Esophagus squamous epithelium (tissue), 4 donors: ENCODE measurements at regions not wholly inside any gene's neighbourhood (a gene's known extent, or its start where the extent isn't known, plus 50 kb on each side); places are given as distances from the start of the nearest gene placed in this dataset.

ENCODE experiments used
- CTCF ChIP-seq, 6 experiments: fragments of 450-650 bp in 4 of 6; fragments of 200-600 bp in 2 of 6; sonication (generic) in 2 of 6; IDR thresholded peaks; one replicate each; pipeline ENCODE4 v1.5.1; 2016 to 2019; ENCODE audit warnings: antibody characterized with exemption in 6 of 6, mild to moderate bottlenecking in 4 of 6, moderate library complexity in 4 of 6
- POLR2A ChIP-seq, 4 donors: fragments of 450-650 bp; IDR thresholded peaks; one replicate each; pipeline ENCODE4 v1.6.1; 2017; ENCODE audit warnings: antibody characterized with exemption in 4 of 4, mild to moderate bottlenecking in 4 of 4, moderate library complexity in 3 of 4

GRCh38 chr1:166395729-166396128 is 228.9 kb upstream of the FAM78B start:
- no peak for TF ChIP-seq POLR2A (IDR thresholded peaks at IDR 0.05)
- TF ChIP-seq CTCF (IDR thresholded peaks at IDR 0.05), result no peak
